Activated T-cell treated with anti-CD3 and anti-CD28 coated beads, Interleukin-2, amount 50 U/mL, for 4 hours (primary cell): ENCODE measurements at regions not wholly inside any gene's neighbourhood (a gene's known extent, or its start where the extent isn't known, plus 50 kb on each side); places are given as distances from the start of the nearest gene placed in this dataset.
"Not testable (repeated sequence)": the region's sequence is repeated elsewhere in the genome, so short reads cannot be mapped to it uniquely, and the experiment has no call there.

Source experiments
- ATAC-seq, 2 donors: fragments of 200-7000 bp; cut with Tn5 transposase; one replicate each; pipeline ENCODE4 v1.10.0; 2021
- DNase-seq: peaks from one replicate; pipeline ENCODE4 v3.0.0-alpha.2; 2020
- H3K27me3 Mint-ChIP-seq: one replicate; pipeline ENCODE4 v1.8.0; 2021; ENCODE audit warnings: low read depth, mixed read lengths
- H3K36me3 Mint-ChIP-seq: one replicate; pipeline ENCODE4 v1.8.0; 2022; ENCODE audit warnings: mixed read lengths; ENCODE audit not compliant: insufficient read depth
- H3K4me1 Mint-ChIP-seq: one replicate; pipeline ENCODE4 v1.8.0; 2021; ENCODE audit warnings: low read depth, mixed read lengths
- H3K4me3 Mint-ChIP-seq: one replicate; pipeline ENCODE4 v1.8.0; 2021; ENCODE audit warnings: mild to moderate bottlenecking, moderate library complexity, mixed read lengths
- H3K9me3 Mint-ChIP-seq: one replicate; pipeline ENCODE4 v1.8.0; 2021; ENCODE audit warnings: mixed read lengths

DNA sequence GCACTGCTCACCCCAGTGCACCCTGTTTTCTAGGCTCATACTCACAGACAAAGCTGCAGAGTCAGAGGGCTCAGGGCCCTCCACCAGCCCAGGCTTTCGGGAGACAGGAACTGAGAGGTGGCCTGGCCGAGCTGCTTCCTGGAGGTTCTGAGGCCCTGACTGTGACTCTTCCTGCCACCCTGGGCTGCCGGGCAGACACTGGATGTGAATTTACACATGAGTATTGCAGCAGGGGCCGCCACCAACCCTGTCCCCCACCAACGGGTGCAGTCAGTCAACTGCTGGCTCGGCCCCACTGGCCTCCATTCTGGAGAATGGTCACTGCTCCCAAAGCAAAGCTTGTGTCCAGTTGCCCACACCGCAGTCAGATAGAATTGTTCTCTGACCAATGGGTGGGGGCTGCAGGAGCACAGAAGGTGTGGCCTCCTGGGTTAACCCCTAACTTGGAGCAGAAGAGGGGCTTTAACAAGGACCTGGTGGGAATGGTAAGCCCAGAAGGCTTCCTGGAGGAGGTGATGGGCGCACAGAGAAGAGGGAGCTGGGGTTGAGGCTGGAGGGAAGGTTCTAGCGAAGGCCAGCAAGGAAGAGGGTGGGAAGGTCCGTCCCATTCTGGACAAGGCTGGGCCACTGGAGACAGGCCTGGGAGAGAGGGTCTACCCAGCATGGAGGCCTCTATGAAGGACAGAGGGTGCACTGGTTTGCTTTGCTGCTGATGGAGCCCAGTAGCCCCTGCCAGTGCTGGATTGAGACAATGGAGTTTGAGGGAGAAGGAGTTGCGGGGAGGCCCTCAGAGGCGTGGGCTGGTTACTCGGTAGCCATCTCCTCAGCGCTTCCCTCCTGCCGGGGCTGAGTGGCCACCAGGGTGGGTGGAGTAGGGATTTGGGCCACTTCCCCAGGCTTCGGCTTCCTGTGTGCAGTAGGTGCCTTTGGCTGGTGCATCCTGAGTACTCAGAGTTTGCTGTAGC is 135.3 kb downstream of the CPZ start:
- ATAC-seq = no peak
- H3K27me3 Mint-ChIP-seq = peaks cover 9% of the 10 kb centered on the region
- no peak for DNase-seq
- no peak overlapping the region for H3K4me3 Mint-ChIP-seq
- H3K9me3 Mint-ChIP-seq = peaks cover under 1% of the 10 kb centered on the region
- no peaks in the 10 kb centered on the region for H3K36me3 Mint-ChIP-seq
- H3K4me1 Mint-ChIP-seq = no peaks in the 10 kb centered on the region

DNA sequence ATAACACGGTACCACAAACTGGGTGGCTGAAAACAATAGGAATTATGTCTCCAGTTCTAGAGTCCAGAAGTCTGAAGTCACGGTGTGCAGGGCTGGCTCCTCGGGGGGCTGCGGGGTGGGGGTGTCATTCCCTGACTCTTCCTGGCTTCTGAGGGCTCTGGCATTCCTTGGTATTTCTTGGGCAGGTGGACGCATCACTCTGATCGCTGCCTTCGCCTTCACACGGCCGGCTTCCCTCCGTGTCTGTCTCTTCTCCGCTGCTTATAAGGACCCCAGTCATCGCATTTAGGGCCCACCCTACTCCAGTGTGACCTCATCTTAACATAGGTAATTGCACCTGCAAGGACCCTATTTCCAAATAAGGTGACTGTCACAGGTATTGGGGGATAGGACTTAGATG is 134.6 kb downstream of the CPZ start:
- H3K4me3 Mint-ChIP-seq = no peak overlapping the region
- DNase-seq (no peak), ATAC-seq (no peak)
- no peaks in the 10 kb centered on the region for H3K36me3 Mint-ChIP-seq
- no peaks in the 10 kb centered on the region for H3K4me1 Mint-ChIP-seq
- peaks cover 9% of the 10 kb centered on the region for H3K27me3 Mint-ChIP-seq
- H3K9me3 Mint-ChIP-seq = no peaks in the 10 kb centered on the region

DNA sequence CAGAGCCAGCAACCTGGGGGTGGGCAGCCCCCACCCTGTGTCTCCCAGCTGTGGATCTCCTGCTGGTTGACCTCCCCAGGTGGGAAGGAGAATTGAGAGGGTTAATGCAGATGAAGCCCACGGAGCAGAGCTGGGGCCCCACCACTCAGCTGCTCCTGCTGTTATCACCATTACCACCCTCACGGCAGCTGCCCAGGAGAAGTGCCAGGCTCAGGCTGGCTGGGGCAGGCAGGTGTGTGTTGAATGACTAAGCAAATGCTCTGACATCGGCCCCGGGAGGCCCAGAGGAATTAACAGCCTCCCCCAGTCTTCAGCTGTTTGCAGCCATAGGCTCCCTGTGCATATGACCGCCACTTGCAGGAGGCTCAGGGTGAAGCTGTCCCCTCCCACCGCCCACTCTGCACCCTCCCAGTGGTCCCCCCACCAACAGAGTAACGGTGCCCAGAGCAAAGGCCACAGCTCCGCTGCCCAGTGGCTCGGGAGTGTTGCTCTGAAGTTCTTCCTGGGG is 133.8 kb downstream of the CPZ start:
- Mint-ChIP-seq H3K36me3 (no peaks in the 10 kb centered on the region), H3K4me1 (no peaks in the 10 kb centered on the region), H3K4me3 (no peak overlapping the region), H3K27me3 (peaks cover 9% of the 10 kb centered on the region), H3K9me3 (no peaks in the 10 kb centered on the region)
- DNase-seq = no peak
- no peak for ATAC-seq

DNA sequence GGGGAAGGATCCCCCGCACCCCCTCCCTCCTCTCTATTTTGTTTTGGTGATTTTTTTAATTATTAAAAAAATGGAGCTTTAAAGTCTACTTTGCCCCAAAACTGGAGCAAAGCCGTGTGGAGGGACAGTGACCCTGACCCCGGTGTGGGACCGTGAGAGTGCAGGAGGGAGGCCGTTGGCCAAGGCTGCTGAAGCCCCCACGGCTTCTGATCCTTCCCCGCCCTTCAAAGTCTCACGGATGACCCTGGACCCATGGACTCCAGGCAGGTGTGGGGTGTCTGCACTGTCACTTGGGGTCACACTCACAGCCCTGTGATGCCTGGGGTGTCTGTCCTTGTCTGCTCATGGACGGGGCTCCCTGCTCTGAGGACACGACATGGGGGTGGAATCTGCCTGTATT is 133.3 kb downstream of the CPZ start:
- Mint-ChIP-seq H3K4me1 (no peaks in the 10 kb centered on the region), H3K9me3 (no peaks in the 10 kb centered on the region), H3K27me3 (peaks cover 9% of the 10 kb centered on the region), H3K36me3 (no peaks in the 10 kb centered on the region), H3K4me3 (no peak overlapping the region)
- ATAC-seq (no peak), DNase-seq (no peak)

DNA sequence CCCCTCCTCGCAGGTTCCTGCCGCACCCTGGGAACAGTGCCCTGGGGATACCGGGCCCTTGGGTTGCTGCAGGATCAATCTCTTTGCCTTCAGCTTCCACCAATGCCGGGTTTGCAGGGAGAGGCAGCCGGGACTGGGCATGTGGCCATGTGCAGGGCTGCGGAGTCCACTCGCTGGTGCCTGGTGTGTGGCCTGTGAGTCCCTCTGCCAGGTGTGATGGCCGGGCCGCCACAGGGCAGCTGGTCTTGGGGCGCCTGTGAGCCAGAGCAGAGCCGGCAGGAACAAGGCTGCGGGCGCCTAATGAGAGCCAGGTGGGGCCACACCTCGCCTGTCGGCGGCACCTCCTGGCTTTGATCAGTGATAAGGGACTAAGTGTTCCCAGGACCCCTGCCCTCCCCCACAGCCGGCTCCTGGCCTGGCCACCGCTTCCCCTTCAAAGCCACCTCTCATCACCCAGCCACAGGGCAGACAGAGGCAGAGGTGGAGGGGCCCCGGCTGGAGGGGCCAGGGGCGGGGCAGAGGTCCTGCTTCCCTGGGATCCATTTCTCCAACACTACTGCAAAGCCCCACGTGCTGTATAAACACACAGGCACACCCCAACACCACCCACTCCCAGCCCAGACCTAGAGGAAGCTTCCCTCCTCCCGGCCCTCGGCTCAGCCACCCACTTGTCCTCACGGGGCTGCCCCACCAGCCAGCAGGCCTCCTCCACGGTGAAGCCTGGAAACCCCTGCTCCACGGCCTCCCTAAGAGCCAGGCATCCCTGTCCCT is 132.7 kb downstream of the CPZ start:
- ATAC-seq = no peak
- no peaks in the 10 kb centered on the region for H3K36me3 Mint-ChIP-seq
- DNase-seq = no peak
- no peak overlapping the region for H3K4me3 Mint-ChIP-seq
- no peaks in the 10 kb centered on the region for H3K4me1 Mint-ChIP-seq
- H3K27me3 Mint-ChIP-seq = peaks cover 9% of the 10 kb centered on the region
- H3K9me3 Mint-ChIP-seq = no peaks in the 10 kb centered on the region

DNA sequence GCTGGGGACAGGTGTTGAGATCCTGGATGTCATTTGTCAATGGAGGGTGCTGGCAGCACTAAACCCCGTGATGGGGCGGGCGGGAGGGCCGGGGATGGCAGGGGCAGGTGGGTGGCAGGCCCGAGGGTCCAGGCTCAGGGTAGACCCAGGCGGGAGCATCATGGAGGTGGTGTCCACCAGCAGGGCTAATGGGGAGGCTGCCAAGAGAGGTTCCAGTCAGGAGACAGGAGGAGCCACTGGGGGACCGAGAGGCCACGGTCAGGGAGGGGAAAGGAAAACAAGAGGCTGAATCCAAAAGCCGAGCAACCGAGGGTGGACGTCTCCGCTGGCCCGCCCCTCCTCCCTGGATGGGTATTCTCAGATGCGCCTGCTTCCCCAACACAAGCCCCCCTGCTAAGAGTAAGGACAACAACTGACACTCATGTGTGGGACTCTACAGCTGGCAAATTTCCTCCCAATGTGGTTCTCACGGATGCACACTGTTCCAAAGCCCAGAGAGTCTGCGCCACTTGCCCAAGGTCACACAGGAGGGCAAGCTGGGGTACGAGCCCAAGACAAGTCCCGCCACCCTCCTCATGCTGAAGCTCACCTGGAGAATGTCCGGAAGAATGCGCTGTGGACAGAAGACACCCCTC is 132.0 kb downstream of the CPZ start:
- no peaks in the 10 kb centered on the region for H3K36me3 Mint-ChIP-seq

DNA sequence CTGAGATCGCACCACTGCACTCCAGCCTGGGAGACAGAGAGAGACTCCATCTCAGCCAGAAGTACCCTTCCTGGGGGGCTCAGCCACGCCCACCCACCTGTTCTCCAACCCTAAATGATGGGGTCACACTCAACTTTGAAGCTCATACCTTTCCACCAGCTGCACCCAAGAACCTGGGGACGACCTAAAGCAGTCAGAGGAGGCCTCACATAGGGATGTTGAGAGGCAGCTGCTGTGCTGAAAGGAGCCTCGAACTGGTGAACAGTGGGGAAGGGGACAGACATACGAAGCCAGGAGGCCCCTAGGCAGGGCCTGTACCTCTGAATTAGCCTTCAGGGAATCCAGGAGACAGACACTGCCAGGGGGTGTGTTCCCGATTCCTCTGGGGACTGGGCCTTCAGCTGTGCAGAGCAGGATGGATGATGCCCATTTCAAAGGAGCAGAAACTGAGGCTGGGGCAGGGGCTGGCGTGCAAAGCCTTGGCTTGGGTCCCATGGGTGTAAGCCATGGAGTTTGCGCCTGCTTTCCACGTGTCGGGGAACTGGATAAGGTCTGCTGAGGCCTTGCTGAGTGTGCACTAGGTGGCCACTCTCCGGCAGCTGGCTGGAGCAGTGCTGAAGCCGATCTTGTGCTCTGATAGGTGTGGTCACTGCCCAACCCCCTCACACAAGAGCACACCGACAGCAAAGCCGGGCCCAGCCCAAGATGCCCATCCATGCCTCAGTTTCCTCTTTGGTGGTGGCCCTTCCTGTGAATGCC is 130.8 kb downstream of the CPZ start:
- no peaks in the 10 kb centered on the region for H3K36me3 Mint-ChIP-seq

More for the DNA sequence above, 132.0 kb downstream of the CPZ start:
- no peak for ATAC-seq
- Mint-ChIP-seq H3K4me1 (no peaks in the 10 kb centered on the region), H3K27me3 (peaks cover 9% of the 10 kb centered on the region), H3K4me3 (no peak overlapping the region), H3K9me3 (peaks cover 5% of the 10 kb centered on the region)
- no peak for DNase-seq

DNA sequence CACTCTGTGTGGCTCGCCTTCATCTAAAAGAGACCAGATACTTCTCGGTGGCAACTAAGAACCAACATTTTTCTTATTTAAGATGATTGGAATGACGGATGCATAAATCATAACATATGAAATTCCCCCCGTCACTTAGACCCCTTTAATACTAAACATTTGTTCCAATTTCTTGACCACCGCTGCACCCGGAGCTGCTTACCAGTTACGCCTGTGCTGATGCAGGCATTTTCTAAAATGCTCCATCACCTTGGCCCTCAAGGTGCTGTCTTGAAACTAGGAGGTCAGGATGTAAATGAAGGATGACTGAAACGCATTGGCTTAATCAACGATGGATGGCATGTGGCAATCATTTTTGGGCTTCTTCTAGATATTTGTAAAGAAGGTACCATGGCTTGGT is 130.0 kb downstream of the CPZ start:
- Mint-ChIP-seq H3K27me3 (peaks cover 6% of the 10 kb centered on the region), H3K36me3 (no peaks in the 10 kb centered on the region), H3K4me1 (no peaks in the 10 kb centered on the region), H3K4me3 (no peak overlapping the region), H3K9me3 (peaks cover 6% of the 10 kb centered on the region)
- no peak for ATAC-seq
- no peak for DNase-seq

More for the DNA sequence above, 130.8 kb downstream of the CPZ start:
- ATAC-seq (no peak), DNase-seq (no peak)
- Mint-ChIP-seq H3K9me3 (peaks cover 6% of the 10 kb centered on the region), H3K4me1 (no peaks in the 10 kb centered on the region), H3K4me3 (no peak overlapping the region), H3K27me3 (peaks cover 9% of the 10 kb centered on the region)

DNA sequence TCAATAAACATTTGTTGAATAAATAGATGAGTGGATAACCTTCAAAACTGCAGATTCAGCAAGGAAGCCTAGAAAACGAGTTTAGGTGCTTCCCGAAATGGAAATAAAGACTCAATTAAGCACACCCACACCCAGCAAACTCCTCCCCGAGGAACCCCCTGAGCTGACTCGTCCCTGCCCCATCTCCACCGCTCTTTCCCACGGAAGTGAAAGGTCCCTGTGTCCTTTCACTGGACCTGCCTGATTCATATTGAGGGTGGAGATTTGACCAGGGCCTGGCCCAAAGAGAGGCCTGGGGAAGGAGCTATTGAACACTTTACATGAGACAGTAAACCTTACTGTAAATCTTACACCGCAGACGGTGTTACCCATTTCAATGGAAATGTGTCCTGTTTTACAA is 129.1 kb downstream of the CPZ start:
- Mint-ChIP-seq H3K27me3 (peaks cover 6% of the 10 kb centered on the region), H3K4me3 (no peak overlapping the region), H3K4me1 (no peaks in the 10 kb centered on the region), H3K9me3 (peaks cover 14% of the 10 kb centered on the region), H3K36me3 (no peaks in the 10 kb centered on the region)
- ATAC-seq (no peak), DNase-seq (no peak)

DNA sequence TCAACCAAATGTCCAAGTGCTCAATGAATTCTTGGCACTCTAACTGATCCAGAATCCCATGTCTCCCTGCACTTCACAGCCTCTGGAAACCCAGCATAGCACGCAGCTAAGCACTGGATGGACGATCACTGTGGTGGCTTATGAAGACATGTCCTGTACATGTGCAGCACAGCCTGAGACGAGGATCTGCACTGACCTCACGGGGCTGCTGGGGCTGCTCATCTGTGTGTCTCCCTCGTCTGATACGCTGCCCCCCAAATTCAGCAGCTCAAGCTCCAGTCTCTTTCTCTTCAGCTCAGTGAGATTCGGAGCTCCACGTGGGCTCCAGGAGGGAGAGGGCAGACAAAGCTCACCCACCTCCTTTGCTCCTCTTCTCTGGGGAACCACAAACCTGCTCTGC is 126.9 kb downstream of the CPZ start:
- DNase-seq (no peak), ATAC-seq (no peak)
- Mint-ChIP-seq H3K27me3 (peaks cover 1% of the 10 kb centered on the region), H3K4me1 (no peaks in the 10 kb centered on the region), H3K4me3 (no peak overlapping the region), H3K9me3 (peaks cover 18% of the 10 kb centered on the region), H3K36me3 (no peaks in the 10 kb centered on the region)

DNA sequence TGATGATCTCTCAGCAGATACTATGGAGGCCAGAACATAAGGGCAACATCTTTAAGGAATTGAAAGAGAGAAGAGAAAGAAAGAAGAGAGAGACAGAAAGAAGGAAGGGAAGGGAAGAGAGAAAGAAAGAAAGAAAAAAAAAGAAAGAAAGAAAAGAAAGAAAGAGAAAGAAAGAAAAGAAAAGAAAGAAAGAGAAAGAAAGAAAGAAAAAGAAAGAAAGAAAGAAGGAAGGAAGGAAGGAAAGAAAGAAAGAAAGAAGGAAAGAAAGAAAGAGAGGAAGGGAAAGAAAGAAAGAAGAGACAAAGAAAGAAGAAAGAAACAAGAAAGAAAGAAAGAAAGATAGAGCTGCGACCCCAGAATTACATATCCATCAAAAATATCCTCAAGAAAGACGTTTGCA is 124.9 kb downstream of the CPZ start:
- H3K36me3 Mint-ChIP-seq, H3K27me3 Mint-ChIP-seq, H3K4me3 Mint-ChIP-seq, DNase-seq, H3K4me1 Mint-ChIP-seq, ATAC-seq: not testable (repeated sequence)
- peaks cover 31% of the 10 kb centered on the region for H3K9me3 Mint-ChIP-seq

DNA sequence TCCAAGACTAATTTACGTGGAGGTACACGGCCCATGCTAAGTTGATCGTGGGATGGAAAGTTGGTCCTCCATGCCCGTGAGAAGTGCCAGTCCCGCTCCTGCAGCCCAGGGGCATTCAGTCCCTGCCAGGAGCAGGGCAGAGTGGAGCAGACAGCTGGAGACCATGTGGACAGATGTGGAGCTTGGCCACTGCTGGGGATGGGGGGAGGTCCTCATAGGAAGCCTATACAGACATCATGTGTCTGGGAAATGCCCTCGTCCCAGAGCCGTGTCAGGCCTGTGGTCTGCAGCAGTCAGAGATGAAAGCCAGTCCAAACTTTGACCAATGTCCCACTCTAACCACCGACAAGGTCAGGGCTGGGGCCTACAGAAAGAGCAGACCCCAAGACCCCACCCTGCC is 118.4 kb downstream of the CPZ start:
- Mint-ChIP-seq H3K4me3 (no peak overlapping the region), H3K36me3 (no peaks in the 10 kb centered on the region)

DNA sequence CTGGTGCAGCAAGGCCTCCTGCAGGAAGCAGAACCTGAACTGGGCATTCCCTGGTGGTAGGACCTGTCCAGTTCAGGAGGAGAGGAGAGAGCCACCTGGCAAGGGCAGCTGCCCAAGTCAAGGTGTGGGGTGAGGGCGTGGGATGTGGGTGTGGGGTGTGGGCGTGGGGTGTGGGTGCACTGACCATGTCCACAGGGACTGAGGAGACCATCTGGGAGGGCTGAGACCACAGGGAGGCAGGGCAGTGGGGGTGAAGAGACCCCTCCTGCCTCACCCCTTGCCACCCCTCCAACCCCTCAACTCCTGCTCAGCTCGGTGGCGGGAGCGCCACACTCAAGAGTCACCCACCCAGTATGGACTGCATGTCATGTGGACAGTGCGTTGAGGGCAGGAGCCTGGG is 117.9 kb downstream of the CPZ start:
- Mint-ChIP-seq H3K36me3 (no peaks in the 10 kb centered on the region), H3K4me3 (no peak overlapping the region), H3K27me3 (peaks cover 2% of the 10 kb centered on the region), H3K4me1 (no peaks in the 10 kb centered on the region), H3K9me3 (peaks cover 26% of the 10 kb centered on the region)
- ATAC-seq = no peak
- DNase-seq = no peak

More for the DNA sequence above, 118.4 kb downstream of the CPZ start:
- DNase-seq (no peak), ATAC-seq (no peak)
- Mint-ChIP-seq H3K4me1 (no peaks in the 10 kb centered on the region), H3K9me3 (peaks cover 26% of the 10 kb centered on the region), H3K27me3 (peaks cover 2% of the 10 kb centered on the region)
